ENCODE measurements at regions not wholly inside any gene's neighbourhood (a gene's known extent, or its start where the extent isn't known, plus 50 kb on each side); places are given as distances from the start of the nearest gene placed in this dataset.

DNA sequence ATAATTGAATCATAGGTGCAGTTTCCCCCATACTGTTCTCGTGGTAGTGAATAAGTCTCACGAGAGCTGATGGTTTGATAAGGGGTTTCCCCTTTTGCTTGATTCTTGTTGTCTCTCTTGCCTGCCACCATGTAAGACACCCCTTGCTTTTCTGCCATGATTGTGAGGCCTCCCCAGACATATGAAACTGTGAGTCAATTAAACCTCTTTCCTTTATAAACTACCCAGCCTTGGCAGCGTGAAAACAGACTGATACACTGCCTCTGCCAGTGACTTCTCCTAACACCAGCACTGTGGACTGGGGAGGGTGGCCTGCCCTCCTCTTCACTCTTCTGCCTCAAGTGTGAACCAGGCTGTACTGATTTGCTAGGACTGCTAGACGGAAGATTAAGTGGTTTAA is 108.6 kb downstream of the RAB11FIP2 start:
- TF ChIP-seq, protein P1, sequence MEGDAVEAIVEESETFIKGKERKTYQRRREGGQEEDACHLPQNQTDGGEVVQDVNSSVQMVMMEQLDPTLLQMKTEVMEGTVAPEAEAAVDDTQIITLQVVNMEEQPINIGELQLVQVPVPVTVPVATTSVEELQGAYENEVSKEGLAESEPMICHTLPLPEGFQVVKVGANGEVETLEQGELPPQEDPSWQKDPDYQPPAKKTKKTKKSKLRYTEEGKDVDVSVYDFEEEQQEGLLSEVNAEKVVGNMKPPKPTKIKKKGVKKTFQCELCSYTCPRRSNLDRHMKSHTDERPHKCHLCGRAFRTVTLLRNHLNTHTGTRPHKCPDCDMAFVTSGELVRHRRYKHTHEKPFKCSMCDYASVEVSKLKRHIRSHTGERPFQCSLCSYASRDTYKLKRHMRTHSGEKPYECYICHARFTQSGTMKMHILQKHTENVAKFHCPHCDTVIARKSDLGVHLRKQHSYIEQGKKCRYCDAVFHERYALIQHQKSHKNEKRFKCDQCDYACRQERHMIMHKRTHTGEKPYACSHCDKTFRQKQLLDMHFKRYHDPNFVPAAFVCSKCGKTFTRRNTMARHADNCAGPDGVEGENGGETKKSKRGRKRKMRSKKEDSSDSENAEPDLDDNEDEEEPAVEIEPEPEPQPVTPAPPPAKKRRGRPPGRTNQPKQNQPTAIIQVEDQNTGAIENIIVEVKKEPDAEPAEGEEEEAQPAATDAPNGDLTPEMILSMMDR (IDR thresholded peaks at IDR 0.05; ENCODE audit: low read depth, low read length) = no peak
- DNase-seq (ENCODE audit: extremely low read depth, low read depth) = no peak

DNA sequence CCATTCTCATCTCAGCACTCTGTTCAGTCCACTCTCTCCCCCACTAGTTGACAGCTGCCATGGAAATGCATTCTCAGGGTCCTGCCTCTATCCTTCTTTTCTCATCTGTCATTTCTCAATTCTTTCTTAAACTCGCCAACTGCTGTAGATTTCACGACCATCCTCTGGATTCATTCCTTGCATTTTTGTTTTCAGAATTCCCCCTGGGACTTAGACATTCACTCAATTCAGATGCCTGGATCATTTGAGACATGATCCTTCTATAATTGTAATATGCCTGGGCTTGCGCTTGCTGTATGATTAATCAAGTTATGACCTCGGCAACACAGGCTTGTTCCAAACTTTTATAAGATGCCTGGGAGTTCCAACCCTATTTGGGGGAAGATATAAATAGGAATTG is 104.5 kb downstream of the RAB11FIP2 start:
- TF ChIP-seq, protein P1 (IDR thresholded peaks at IDR 0.05; ENCODE audit: low read depth, low read length) = no peak
- no peak for DNase-seq (ENCODE audit: extremely low read depth, low read depth)

GRCh38 chr10:117944676-117945447 is 101.9 kb downstream of the RAB11FIP2 start:
- TF ChIP-seq, protein P1 (IDR thresholded peaks at IDR 0.05; ENCODE audit: low read depth, low read length) = no peak
- no peak for DNase-seq (ENCODE audit: extremely low read depth, low read depth)

GRCh38 chr10:117945651-117946050 is 101.1 kb downstream of the RAB11FIP2 start:
- TF ChIP-seq, protein P1 (IDR thresholded peaks at IDR 0.05; ENCODE audit: low read depth, low read length) = no peak
- DNase-seq (ENCODE audit: extremely low read depth, low read depth) = no peak

DNA sequence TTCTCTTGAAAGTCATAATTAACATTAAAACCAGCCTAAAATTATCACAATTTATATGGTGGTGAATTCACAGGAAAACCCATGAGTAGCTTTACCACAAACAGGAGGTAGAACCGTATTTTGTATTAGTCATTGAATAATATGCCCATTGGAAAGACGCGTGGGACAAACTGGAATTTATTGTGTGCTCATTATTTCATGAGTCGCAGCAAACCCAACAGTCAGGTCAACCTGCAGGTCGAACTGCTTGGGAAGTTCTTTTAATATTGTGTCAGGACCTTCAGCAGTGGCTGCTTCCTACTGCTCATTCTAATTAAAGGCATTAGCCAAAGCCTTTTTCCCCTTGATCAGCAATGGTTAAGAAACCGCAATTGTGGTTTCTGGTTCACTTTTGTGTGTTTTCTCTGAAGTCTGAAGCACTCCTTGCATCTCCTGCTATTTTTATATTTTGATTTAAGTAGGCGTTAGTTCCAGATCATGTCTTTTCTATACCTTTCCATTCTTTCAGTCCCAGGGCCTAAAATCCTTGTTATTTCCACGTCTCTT is 100.1 kb downstream of the RAB11FIP2 start:
- TF ChIP-seq, protein P1 (IDR thresholded peaks at IDR 0.05; ENCODE audit: low read depth, low read length) = no peak
- no peak for DNase-seq (ENCODE audit: extremely low read depth, low read depth)

GRCh38 chr10:117948493-117948892 is 98.2 kb downstream of the RAB11FIP2 start:
- TF ChIP-seq, protein P1 (IDR thresholded peaks at IDR 0.05; ENCODE audit: low read depth, low read length) = no peak
- DNase-seq (ENCODE audit: extremely low read depth, low read depth) = no peak

- DNase-seq (ENCODE audit: extremely low read depth, low read depth) = no peak
- TF ChIP-seq, protein P1 (IDR thresholded peaks at IDR 0.05; ENCODE audit: low read depth, low read length) = no peak
Observed at GRCh38 chr10:117950408-117950807, 96.3 kb downstream of the RAB11FIP2 start.
